IPS-20b (cell line): ENCODE measurements at regions not wholly inside any gene's neighbourhood (a gene's known extent, or its start where the extent isn't known, plus 50 kb on each side); places are given as distances from the start of the nearest gene placed in this dataset.
"Not testable (repeated sequence)": the region's sequence is repeated elsewhere in the genome, so short reads cannot be mapped to it uniquely, and the experiment has no call there.

Experiments used
- H3K27ac ChIP-seq: one replicate; pipeline ENCODE4 v1.5.1; 2013; ENCODE audit warnings: low read length
- H3K27me3 ChIP-seq: 2 replicates; pipeline ENCODE4 v1.6.1; 2013; ENCODE audit warnings: mild to moderate bottlenecking, low read length, inconsistent platforms; ENCODE audit not compliant: insufficient read depth
- H3K36me3 ChIP-seq: 2 replicates; pipeline ENCODE4 v1.6.1; 2013; ENCODE audit warnings: low read depth, mild to moderate bottlenecking, inconsistent platforms, low read length, moderate library complexity; ENCODE audit not compliant: insufficient read depth
- H3K4me1 ChIP-seq: 2 replicates; pipeline ENCODE4 v1.6.1; 2013; ENCODE audit warnings: mild to moderate bottlenecking, control low read depth, inconsistent platforms, low read length, moderate library complexity; ENCODE audit not compliant: insufficient read depth
- H3K4me3 ChIP-seq: 2 replicates; pipeline ENCODE4 v1.5.1; 2013; ENCODE audit warnings: mild to moderate bottlenecking, low read length, inconsistent platforms
- H3K9ac ChIP-seq: 2 replicates; pipeline ENCODE4 v1.6.1; 2013; ENCODE audit warnings: low read depth, mild to moderate bottlenecking, inconsistent platforms, low read length, moderate library complexity
- H3K9me3 ChIP-seq: 2 replicates; pipeline ENCODE4 v1.6.1; 2013; ENCODE audit warnings: mild to moderate bottlenecking, low read depth, low read length, inconsistent platforms; ENCODE audit not compliant: insufficient read depth

- no peak overlapping the region for H3K27ac ChIP-seq
- no peaks in the 10 kb centered on the region for H3K36me3 ChIP-seq
- H3K4me3 ChIP-seq, result no peak overlapping the region
- peaks cover 5% of the 10 kb centered on the region; the same call in 1 of the 2 replicates for H3K4me1 ChIP-seq
- H3K27me3 ChIP-seq, result no peaks in the 10 kb centered on the region
- H3K9ac ChIP-seq, result no peak overlapping the region
- peaks cover 13% of the 10 kb centered on the region; the same call in 1 of the 2 replicates for H3K9me3 ChIP-seq
Measured at GRCh38 chr6:126721581-126722160, 381.8 kb downstream of the CENPW start.

DNA sequence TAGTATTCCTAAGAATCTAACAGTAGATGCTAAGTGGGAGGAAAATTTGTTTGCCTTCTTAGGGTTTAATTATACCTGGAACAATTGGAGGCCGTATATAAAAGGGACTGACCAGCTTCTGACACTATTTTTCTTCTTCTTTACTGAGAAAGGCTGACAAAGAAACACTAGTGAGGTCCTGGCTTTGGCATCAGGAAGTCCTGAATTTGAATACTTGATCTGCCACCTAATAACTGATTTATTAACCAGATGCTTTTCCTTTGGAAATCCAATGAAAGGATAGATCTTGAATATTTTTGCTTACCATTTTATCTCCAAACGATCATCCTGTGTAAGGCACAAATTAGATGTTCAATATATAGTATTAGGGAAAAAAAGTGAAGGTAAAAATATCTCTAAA, 382.5 kb downstream of the CENPW start:
- H3K4me1 ChIP-seq, result no peaks in the 10 kb centered on the region
- no peak overlapping the region for H3K4me3 ChIP-seq
- no peaks in the 10 kb centered on the region for H3K36me3 ChIP-seq
- H3K27ac ChIP-seq, result no peak overlapping the region
- H3K27me3 ChIP-seq, result no peaks in the 10 kb centered on the region
- H3K9me3 ChIP-seq, result peaks cover 13% of the 10 kb centered on the region; the same call in 1 of the 2 replicates
- no peak overlapping the region for H3K9ac ChIP-seq

DNA sequence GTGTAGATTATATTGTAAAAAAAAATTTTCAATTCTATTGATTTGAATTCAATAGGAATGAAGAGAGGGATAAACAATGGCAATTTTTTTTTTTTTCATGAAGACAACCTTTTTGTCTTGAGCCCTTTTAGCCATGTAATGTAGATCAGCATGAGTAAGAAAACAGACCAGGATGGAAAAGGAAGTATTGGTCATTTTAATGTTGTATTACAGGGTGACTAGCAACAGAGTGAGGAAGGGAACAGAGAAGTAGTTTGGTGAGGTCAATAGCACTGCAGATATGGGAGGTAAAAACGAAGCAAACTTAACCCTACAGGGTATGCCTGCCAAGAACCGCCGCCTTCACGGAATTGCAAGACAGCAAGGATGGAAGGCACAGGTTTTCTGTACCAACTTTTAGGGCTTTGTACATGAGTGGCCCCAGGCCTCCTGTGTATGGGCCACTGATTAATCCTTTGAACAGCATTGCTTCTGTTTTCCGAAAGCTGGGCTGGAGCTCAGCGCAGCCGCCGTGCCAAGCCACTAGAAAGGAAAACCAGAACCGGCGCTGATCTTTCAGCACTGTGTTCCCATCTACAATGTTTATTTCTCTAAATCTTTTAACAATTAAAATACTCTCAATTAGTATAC, 383.7 kb downstream of the CENPW start:
- H3K4me1 ChIP-seq, result no peaks in the 10 kb centered on the region
- H3K27me3 ChIP-seq, result no peaks in the 10 kb centered on the region
- H3K9ac ChIP-seq, result no peak overlapping the region
- no peak overlapping the region for H3K27ac ChIP-seq
- no peak overlapping the region for H3K4me3 ChIP-seq
- H3K36me3 ChIP-seq, result no peaks in the 10 kb centered on the region
- peaks cover 13% of the 10 kb centered on the region; the same call in 1 of the 2 replicates for H3K9me3 ChIP-seq

GRCh38 chr6:126724821-126725220, 384.9 kb downstream of the CENPW start:
- Histone ChIP-seq H3K4me3 (no peak overlapping the region), H3K36me3 (no peaks in the 10 kb centered on the region), H3K27ac (no peak overlapping the region)

DNA sequence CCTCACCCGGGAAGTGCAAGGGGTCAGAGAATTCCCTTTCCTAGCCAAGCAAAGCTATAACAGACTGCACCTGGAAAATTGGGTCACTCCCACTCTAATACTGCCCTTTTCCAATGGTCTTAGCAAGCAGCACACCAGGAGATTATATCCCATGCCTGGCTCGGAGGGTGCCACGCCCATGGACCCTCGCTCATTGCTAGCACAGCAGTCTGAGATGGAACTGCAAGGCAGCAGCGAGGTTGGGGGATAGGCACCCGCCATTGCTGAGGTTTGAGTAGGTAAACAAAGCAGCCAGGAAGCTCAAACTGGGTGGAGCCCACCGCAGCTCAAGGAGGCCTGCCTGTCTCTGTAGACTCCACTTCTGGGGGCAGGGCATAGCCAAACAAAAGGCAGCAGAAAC, 386.5 kb downstream of the CENPW start:
- not testable (repeated sequence) for H3K36me3 ChIP-seq, H3K27ac ChIP-seq, H3K9ac ChIP-seq, H3K4me3 ChIP-seq, H3K4me1 ChIP-seq, H3K27me3 ChIP-seq
- H3K9me3 ChIP-seq, result peaks cover 13% of the 10 kb centered on the region

More at GRCh38 chr6:126724821-126725220, 384.9 kb downstream of the CENPW start:
- Histone ChIP-seq H3K9ac (no peak overlapping the region), H3K4me1 (no peaks in the 10 kb centered on the region), H3K27me3 (no peaks in the 10 kb centered on the region), H3K9me3 (peaks cover 13% of the 10 kb centered on the region; the same call in 1 of the 2 replicates)

GRCh38 chr6:126738146-126738545, 380.3 kb upstream of the RSPO3 start:
- H3K9me3 ChIP-seq, result no peaks in the 10 kb centered on the region
- H3K36me3 ChIP-seq, result no peaks in the 10 kb centered on the region
- H3K9ac ChIP-seq, result no peak overlapping the region
- H3K27ac ChIP-seq, result no peak overlapping the region
- no peaks in the 10 kb centered on the region for H3K27me3 ChIP-seq
- H3K4me3 ChIP-seq, result no peak overlapping the region
- H3K4me1 ChIP-seq, result no peaks in the 10 kb centered on the region

DNA sequence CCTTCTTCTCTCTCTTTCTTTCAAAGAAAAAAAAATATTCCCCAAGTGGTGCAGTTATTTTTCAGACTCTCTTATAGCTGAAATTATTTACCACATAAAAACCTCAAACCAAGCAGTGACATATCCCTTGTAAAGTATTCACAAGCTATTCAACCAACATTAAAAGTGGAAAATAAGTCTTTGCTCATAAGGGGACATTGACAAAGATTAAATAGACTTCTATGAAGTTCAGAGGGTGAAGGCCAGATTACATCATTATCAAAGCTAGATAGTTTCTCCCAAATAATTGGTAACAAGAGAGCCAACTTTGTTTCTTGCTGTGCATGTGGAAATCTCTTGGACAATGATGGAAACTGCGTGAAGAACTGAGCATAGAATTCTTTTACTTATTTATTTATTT, 379.8 kb upstream of the RSPO3 start:
- H3K27me3 ChIP-seq, result no peaks in the 10 kb centered on the region
- no peaks in the 10 kb centered on the region for H3K9me3 ChIP-seq
- no peak overlapping the region for H3K9ac ChIP-seq
- no peaks in the 10 kb centered on the region for H3K36me3 ChIP-seq
- no peak overlapping the region for H3K27ac ChIP-seq
- H3K4me3 ChIP-seq, result no peak overlapping the region
- no peaks in the 10 kb centered on the region for H3K4me1 ChIP-seq

- Histone ChIP-seq H3K4me3 (no peak overlapping the region), H3K27ac (no peak overlapping the region), H3K27me3 (no peaks in the 10 kb centered on the region), H3K36me3 (no peaks in the 10 kb centered on the region), H3K9ac (no peak overlapping the region), H3K4me1 (no peaks in the 10 kb centered on the region), H3K9me3 (peaks cover 15% of the 10 kb centered on the region)
Measured at GRCh38 chr6:126743076-126743475, 375.4 kb upstream of the RSPO3 start.

DNA sequence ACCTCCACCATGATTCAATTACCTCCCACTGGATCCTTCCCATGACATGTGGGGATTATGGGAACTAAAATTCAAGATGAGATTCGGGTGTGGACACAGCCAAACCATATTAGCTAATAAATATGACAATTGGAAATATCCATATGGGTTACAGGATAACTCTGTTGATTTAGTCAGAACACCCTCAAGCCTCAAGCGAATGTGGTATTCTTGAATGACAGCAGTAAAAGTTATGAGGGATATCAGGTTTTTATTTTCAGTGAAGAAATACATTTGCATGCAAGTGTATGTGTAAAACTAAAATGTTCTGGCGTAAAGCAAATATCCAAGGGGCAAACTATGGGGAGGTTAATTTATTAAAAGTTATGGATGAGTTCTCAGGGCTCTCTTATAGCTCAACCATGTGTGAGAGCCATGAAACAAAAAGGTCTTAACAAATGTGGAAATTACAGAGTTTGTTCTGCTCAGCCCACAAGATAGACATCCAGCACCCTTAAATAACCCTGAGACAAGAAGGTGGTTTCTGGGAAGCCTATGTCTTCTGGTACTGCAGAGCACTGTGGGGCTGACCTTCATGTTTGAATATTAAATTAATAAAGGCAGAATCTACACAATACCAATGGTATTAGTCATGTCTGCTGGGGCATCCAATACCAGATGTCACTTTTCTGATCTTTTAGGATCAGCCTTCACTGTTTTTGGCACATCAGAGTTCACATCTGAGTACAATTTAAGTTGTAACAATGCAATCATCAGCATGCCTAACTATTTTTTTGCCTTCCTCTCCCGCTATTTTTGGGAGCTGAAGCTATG, 370.5 kb upstream of the RSPO3 start:
- no peak overlapping the region for H3K4me3 ChIP-seq
- no peaks in the 10 kb centered on the region for H3K27me3 ChIP-seq
- H3K36me3 ChIP-seq, result no peaks in the 10 kb centered on the region
- no peaks in the 10 kb centered on the region for H3K4me1 ChIP-seq
- peaks cover 20% of the 10 kb centered on the region for H3K9me3 ChIP-seq
- H3K9ac ChIP-seq, result no peak overlapping the region
- H3K27ac ChIP-seq, result no peak overlapping the region

- H3K27me3 ChIP-seq, result no peaks in the 10 kb centered on the region
- H3K4me1 ChIP-seq, result no peaks in the 10 kb centered on the region
Measured at GRCh38 chr6:126753606-126754005, 364.9 kb upstream of the RSPO3 start.

DNA sequence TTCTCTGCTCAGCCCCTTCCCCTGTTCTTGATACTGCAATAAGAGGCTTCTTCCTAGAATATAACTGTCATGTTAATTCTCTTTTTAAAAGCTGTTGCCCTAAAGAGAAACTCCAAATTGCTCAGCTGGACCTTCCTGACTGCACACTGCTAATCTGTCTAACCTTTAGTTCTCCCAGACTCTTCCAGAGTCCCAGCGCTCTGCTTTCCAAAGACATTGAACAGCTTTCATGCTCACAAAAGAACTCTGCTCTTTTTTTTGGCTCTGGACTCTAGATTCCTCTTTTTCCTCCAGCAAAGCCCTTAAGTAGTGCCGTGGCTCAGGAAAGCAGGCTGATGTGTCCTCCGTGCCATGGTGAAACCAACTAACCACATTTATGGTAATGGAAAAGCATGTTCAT, 356.6 kb upstream of the RSPO3 start:
- H3K4me1 ChIP-seq, result no peaks in the 10 kb centered on the region
- no peaks in the 10 kb centered on the region for H3K36me3 ChIP-seq
- H3K27me3 ChIP-seq, result no peaks in the 10 kb centered on the region
- H3K27ac ChIP-seq, result no peak overlapping the region
- no peak overlapping the region for H3K9ac ChIP-seq
- no peak overlapping the region for H3K4me3 ChIP-seq
- H3K9me3 ChIP-seq, result no peaks in the 10 kb centered on the region

More at GRCh38 chr6:126753606-126754005, 364.9 kb upstream of the RSPO3 start:
- H3K27ac ChIP-seq, result no peak overlapping the region
- H3K4me3 ChIP-seq, result no peak overlapping the region
- H3K36me3 ChIP-seq, result no peaks in the 10 kb centered on the region
- H3K9ac ChIP-seq, result no peak overlapping the region
- peaks cover 13% of the 10 kb centered on the region; the same call in 1 of the 2 replicates for H3K9me3 ChIP-seq

GRCh38 chr6:126764104-126764503, 354.4 kb upstream of the RSPO3 start:
- Histone ChIP-seq H3K4me3 (no peak overlapping the region), H3K27me3 (no peaks in the 10 kb centered on the region), H3K36me3 (no peaks in the 10 kb centered on the region), H3K27ac (no peak overlapping the region), H3K9ac (no peak overlapping the region), H3K9me3 (no peaks in the 10 kb centered on the region), H3K4me1 (no peaks in the 10 kb centered on the region)
